HEK293T (cell line): ENCODE measurements at regions not wholly inside any gene's neighbourhood (a gene's known extent, or its start where the extent isn't known, plus 50 kb on each side); places are given as distances from the start of the nearest gene placed in this dataset.

ENCODE experiments used
- CTCF ChIA-PET: fragments of 350-600 bp; formaldehyde crosslinking; extraction: SDS; loops from one replicate; lab custom pipeline; 2021; ENCODE audit warnings: antibody characterized with exemption, inconsistent platforms; lab: Yijun Ruan, JAX
- POLR2A ChIA-PET: fragments of 350-600 bp; formaldehyde crosslinking; extraction: SDS; loops from one replicate; lab custom pipeline; 2020; ENCODE audit warnings: antibody characterized with exemption, inconsistent platforms; lab: Yijun Ruan, JAX
- DNase-seq: peaks from one replicate; pipeline ENCODE4 v3.0.0; 2012; ENCODE audit warnings: mixed read lengths; ENCODE audit errors: extremely low spot score
- ARNT ChIP-seq: fragments of 450-650 bp; IDR thresholded peaks from 2 replicates; pipeline ENCODE4 v1.6.1; 2017; ENCODE audit warnings: mild to moderate bottlenecking
- BHLHE40 ChIP-seq: fragments of 450-650 bp; IDR thresholded peaks from 2 replicates; pipeline ENCODE4 v1.6.1; 2016; ENCODE audit warnings: mild to moderate bottlenecking, moderate library complexity, borderline replicate concordance
- CTBP1 ChIP-seq: fragments of 450-650 bp; IDR thresholded peaks from 2 replicates; pipeline ENCODE4 v1.6.1; 2016; ENCODE audit warnings: borderline replicate concordance
- ELF4 ChIP-seq: fragments of 450-650 bp; IDR thresholded peaks from 2 replicates; pipeline ENCODE4 v1.6.1; 2017; ENCODE audit warnings: antibody characterized with exemption
- FOXA1 ChIP-seq: fragments of 450-650 bp; IDR thresholded peaks from 2 replicates; pipeline ENCODE4 v1.6.1; 2016; ENCODE audit warnings: mild to moderate bottlenecking
- FOXK2 ChIP-seq: fragments of 450-650 bp; IDR thresholded peaks from 2 replicates; pipeline ENCODE4 v1.6.1; 2016; ENCODE audit warnings: mild to moderate bottlenecking
- FOXM1 ChIP-seq: fragments of 450-650 bp; IDR thresholded peaks from 2 replicates; pipeline ENCODE4 v1.6.1; 2017; ENCODE audit warnings: mild to moderate bottlenecking, borderline replicate concordance
- HDGF ChIP-seq: fragments of 450-650 bp; IDR thresholded peaks from 2 replicates; pipeline ENCODE4 v1.6.1; 2017; ENCODE audit warnings: antibody characterized with exemption, borderline replicate concordance
- L3MBTL2 ChIP-seq: fragments of 450-650 bp; conservative IDR thresholded peaks from 2 replicates; pipeline ENCODE4 v1.6.1; 2016; ENCODE audit warnings: mild to moderate bottlenecking
- LEF1 ChIP-seq: fragments of 450-650 bp; IDR thresholded peaks from 2 replicates; pipeline ENCODE4 v1.6.1; 2017; ENCODE audit warnings: mild to moderate bottlenecking, borderline replicate concordance
- NFRKB ChIP-seq: fragments of 450-650 bp; IDR thresholded peaks from 2 replicates; pipeline ENCODE4 v1.6.1; 2016; ENCODE audit warnings: mild to moderate bottlenecking, moderate library complexity
- PKNOX1 ChIP-seq: fragments of 450-650 bp; IDR thresholded peaks from 2 replicates; pipeline ENCODE4 v1.6.1; 2016
- SP1 ChIP-seq: fragments of 450-650 bp; IDR thresholded peaks from 2 replicates; pipeline ENCODE4 v1.6.1; 2017
- SUZ12 ChIP-seq: fragments of 450-650 bp; IDR thresholded peaks from 2 replicates; pipeline ENCODE4 v1.6.1; 2016; ENCODE audit warnings: mild to moderate bottlenecking
- TARDBP ChIP-seq: fragments of 450-650 bp; IDR thresholded peaks from 2 replicates; pipeline ENCODE4 v1.6.1; 2016
- ZNF384 ChIP-seq: fragments of 450-650 bp; IDR thresholded peaks from 2 replicates; pipeline ENCODE4 v1.6.1; 2016

GRCh38 chr9:126125177-126125576 is 201.5 kb upstream of the MVB12B start:
- ChIA-PET POLR2A (no interaction called here), CTCF (no interaction called here)
- no peak for DNase-seq

GRCh38 chr9:126125577-126125976 is 201.1 kb upstream of the MVB12B start:
- TF ChIP-seq BHLHE40 (no peak), L3MBTL2 (no peak), ELF4 (no peak), TARDBP (no peak), PKNOX1 (no peak), FOXK2 (no peak), SP1 (no peak), SUZ12 (no peak), FOXA1 (no peak), ARNT (no peak), HDGF (no peak), ZNF384 (no peak), FOXM1 (no peak)
- ChIA-PET POLR2A (no interaction called here), CTCF (no interaction called here)
- no peak for DNase-seq

More at GRCh38 chr9:126125177-126125576, 201.5 kb upstream of the MVB12B start:
- TF ChIP-seq NFRKB (no peak), ARNT (no peak), TARDBP (no peak), BHLHE40 (no peak), CTBP1 (no peak), FOXM1 (no peak), L3MBTL2 (no peak)

- POLR2A ChIA-PET, result no interaction called here
- CTCF ChIA-PET, result no interaction called here
Observed at GRCh38 chr9:126125992-126126409, 200.6 kb upstream of the MVB12B start.

GRCh38 chr9:126126807-126127206 is 199.8 kb upstream of the MVB12B start:
- ChIA-PET POLR2A (no interaction called here), CTCF (no interaction called here)
- no peak for DNase-seq
- TF ChIP-seq ELF4 (no peak), FOXK2 (no peak), SP1 (no peak), PKNOX1 (no peak), CTBP1 (no peak), SUZ12 (no peak), LEF1 (no peak), BHLHE40 (no peak), NFRKB (no peak), TARDBP (no peak), ARNT (no peak), HDGF (no peak), L3MBTL2 (no peak), FOXM1 (no peak), ZNF384 (no peak), FOXA1 (no peak)

More at GRCh38 chr9:126125992-126126409, 200.6 kb upstream of the MVB12B start:
- no peak for DNase-seq
- TF ChIP-seq NFRKB, result no peak
- TF ChIP-seq LEF1, result no peak
- no peak for TF ChIP-seq ELF4
- TF ChIP-seq ARNT, result no peak
- no peak for TF ChIP-seq PKNOX1
- TF ChIP-seq L3MBTL2, result no peak

- TF ChIP-seq NFRKB, result no peak
- TF ChIP-seq ZNF384, result no peak
- no peak for TF ChIP-seq CTBP1
- TF ChIP-seq ELF4, result no peak
- no peak for TF ChIP-seq FOXK2
- TF ChIP-seq LEF1, result no peak
- no peak for TF ChIP-seq HDGF
- TF ChIP-seq FOXA1, result no peak
- TF ChIP-seq TARDBP, result no peak
- TF ChIP-seq PKNOX1, result no peak
- TF ChIP-seq L3MBTL2, result no peak
- no peak for TF ChIP-seq FOXM1
- TF ChIP-seq SUZ12, result no peak
- TF ChIP-seq BHLHE40, result no peak
- TF ChIP-seq ARNT, result no peak
- TF ChIP-seq SP1, result no peak
- CTCF ChIA-PET, result no interaction called here
- POLR2A ChIA-PET, result no interaction called here
- no peak for DNase-seq
Observed at GRCh38 chr9:126127591-126127990, 199.0 kb upstream of the MVB12B start.
